ENCODE measurements at regions not wholly inside any gene's neighbourhood (a gene's known extent, or its start where the extent isn't known, plus 50 kb on each side); places are given as distances from the start of the nearest gene placed in this dataset.

DNA sequence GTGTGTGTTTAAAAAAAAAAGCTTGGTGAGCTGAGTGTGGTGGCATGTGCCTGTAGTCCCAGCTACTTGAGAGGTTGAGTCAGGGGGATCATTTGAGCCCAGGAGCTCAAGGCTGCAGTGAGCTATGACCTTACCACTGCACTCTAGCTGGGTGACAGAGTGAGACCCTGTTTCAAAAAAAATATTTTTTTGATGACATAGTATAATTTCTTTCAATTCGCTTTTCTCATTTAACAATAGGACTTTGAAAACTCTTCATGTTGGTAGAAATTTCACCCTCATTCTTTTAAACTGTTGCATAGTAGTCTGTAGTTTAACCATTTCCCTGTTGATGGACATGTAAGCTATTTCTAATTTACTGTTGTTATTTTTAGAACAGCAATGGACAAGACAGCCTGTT lies 55.7 kb upstream of the EXOC6 start:
- DNase-seq: no peak
